Stimulated activated CD8-positive, alpha-beta memory T cell treated with anti-CD3 and anti-CD28 coated beads, Interleukin-12 subunit alpha, Interleukin-12 subunit beta, amount 100 ng/mL, for 1 hour (primary cell): ENCODE measurements at regions not wholly inside any gene's neighbourhood (a gene's known extent, or its start where the extent isn't known, plus 50 kb on each side); places are given as distances from the start of the nearest gene placed in this dataset.

Experiments
- DNase-seq: peaks from one replicate; pipeline ENCODE4 v3.0.0-alpha.2; 2020; ENCODE audit warnings: low read depth

DNA sequence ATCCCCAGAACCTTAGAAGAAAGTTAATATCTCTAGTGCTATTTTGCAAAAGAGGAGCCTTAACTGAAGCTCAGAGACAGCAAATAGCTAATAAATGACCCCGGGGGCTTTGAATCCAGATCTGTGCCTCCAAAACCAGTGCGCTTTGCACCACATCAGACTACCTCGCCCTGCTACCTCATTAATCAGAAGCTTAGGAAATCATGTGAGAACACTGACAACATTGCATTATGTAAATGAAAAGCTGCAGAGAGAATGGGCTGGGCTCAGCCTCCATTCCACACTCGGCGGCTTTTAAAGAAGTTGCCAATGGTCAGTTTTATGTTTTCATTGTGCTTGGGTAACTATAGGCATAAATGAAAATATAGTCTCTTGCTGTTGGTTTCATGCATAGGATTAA lies 54.0 kb upstream of the STMND1 start:
- no peak for DNase-seq

- no peak for DNase-seq
Measured at GRCh38 chr6:17045581-17046322, 56.1 kb upstream of the STMND1 start.

DNA sequence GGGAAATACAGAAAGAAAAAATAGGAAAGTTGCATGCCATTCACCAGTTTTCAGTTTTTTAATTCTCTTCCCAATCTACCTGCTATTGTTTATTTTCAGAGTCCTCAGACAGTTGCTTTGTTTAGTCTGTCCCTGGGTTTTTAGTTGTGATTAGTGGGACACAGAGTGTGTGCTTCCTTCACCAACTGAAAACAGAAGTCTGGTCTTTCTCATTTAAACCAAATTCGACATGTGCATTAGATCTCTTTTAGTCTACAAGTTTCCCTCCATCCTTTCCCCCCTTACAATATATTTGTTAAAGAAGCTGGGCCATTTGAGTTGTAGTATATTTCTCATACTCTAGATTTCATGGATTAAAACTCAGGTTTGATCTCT lies 58.7 kb upstream of the STMND1 start:
- DNase-seq = no peak

DNA sequence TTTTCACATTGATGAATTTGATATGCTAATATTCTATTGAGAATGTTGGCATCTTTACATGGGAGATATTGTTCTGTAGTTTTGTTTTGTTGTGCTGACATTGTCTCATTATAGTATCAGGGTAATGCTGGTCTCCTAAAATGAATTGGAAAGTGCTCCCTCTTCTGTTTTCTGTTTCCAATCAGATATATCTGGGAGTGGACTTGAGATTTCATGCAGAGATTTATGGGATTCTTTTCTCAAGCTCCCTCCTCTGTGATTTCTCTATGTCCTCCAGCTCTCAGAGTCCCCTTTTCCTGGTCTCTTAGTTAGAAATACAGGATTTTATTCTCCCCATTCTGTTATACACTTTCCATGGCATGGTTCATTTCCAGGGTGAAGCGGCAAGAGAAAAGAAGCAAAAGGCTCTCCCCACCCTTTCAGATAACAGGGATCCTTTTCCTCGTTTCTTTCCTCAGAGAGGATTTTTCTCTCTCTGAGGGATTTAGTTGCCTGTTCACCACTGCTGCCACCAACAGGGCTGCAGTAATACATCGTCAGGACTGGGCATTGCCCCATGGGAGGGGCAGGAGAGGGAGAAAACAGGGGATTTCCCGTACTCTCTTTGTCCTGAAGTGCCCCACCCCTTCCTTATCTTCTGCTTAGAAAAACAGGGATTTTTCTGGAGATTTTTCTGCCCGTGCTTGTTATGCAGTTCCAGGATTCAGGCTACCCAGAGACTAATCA lies 59.3 kb upstream of the STMND1 start:
- no peak for DNase-seq

DNA sequence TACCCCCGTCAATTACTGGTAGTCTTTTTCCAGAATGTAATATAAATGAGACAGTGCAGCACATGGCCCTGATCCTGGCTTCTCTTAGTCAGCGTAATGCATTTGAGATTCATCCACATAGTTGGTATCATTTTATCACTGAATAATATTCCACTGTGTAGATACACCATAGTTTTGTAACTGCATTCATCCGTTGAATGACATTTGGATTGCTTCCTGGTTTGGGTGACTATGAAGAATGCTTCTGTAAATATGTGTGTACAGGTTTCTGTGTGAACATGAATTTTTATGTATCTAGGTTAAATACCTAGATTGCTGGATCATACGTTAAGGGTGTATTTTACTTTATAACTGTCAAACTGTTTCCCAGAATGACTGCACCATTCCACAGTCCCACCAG lies 62.6 kb upstream of the STMND1 start:
- DNase-seq = no peak

DNA sequence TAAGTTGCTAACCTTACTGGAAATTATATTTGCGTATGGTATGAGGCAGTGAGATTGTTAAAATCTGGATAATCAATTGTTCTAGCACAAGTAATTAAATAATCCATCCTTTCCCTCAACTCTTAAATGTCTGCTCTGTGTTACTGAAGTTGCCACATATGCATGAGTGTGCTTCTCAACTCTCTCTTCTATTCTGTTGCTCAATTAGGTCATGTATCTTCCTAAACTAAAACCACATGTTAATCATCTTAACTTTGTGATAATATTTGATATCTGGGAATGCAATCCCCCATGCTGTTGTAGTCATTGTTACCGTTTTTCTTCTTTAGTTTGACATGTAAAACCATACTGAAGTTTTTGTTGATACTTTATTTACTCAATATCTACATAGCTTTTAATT lies 63.5 kb upstream of the STMND1 start:
- DNase-seq = no peak

DNA sequence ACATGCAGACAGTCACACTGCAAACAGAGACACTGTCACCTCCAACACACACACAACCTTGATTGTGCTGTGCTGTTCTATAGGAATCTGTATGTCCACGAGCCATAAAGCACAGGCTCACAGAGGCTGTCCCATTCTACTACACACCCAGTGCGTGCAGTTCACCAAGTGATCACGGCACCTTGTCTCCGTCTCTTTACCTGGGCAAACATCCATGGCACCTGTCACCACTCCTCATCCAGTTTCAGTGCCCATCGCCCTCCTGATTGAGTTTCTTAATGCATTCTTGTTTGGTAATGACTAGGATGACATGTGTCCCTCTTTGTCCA lies 65.8 kb upstream of the STMND1 start:
- no peak for DNase-seq

GRCh38 chr6:17035257-17036064 lies 66.4 kb upstream of the STMND1 start:
- no peak for DNase-seq

DNA sequence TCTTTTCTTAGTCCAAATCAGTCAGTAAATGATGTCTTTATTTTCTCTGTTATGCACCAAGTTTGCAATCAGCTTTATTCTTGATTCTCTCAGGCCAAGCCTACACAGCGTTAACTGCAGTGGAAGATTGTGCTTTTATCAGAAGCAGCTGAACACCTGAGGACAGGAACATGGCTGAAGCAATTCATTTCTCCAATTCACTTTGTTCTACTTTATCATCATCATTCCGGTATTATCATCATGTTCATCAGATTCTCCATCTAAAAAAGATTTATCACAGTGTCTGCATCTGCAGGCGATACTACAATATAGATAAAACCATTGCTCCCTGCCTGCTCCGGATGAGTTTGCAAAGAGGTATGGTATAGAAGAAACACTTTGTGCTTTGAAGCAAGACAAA lies 68.1 kb upstream of the STMND1 start:
- no peak for DNase-seq

DNA sequence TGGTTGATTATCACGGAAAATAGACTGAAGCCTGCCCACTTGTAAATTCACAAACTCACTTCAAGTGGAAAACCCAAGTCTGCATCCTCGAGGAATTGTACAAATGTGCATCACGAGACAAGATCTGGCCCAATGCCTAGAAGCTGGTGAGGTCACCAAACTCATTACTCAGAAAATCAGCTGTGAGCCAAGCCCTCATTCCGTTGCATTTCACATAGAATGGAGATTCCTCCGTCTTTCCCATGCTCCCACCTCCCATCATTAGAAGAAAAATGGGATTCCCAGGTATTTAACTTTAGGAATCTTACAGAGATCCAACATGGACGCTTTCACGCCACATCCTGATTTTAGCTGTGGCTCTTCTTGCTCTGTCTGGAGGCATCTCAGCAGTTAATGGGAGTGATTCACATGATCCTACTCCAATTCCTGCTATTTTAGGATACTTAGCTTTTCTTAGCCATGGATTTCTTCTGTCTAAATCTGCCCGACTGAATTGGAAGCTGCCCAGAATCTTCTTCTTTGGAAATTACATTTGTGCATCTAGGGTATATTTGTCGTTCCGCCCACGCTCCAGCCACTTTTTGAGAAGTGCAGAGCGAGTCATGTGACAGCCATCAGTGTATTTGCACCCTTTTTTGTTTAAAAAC lies 68.7 kb upstream of the STMND1 start:
- no peak for DNase-seq

- DNase-seq = no peak
Measured at GRCh38 chr6:17032590-17032987, 69.3 kb upstream of the STMND1 start.

GRCh38 chr6:17031961-17032360 lies 69.9 kb upstream of the STMND1 start:
- no peak for DNase-seq

DNA sequence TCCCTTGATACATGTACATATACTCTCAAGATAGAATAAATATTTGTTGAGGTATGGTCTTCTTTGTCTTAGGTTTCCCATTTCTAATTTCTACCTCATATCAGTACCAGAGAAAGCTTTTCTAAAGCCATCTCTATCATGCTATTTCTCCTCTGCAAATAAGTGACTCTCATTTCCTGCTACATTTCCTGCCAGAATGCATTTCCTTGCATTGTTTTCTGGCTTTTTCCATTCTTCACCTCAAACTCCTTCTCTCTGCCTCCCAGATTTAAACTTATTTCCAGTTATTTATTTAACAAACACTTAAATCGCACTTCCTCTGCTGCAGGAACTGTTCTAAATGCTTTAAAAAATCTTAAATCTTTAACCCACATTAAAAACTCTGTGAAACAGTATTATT lies 74.4 kb upstream of the STMND1 start:
- DNase-seq = no peak

DNA sequence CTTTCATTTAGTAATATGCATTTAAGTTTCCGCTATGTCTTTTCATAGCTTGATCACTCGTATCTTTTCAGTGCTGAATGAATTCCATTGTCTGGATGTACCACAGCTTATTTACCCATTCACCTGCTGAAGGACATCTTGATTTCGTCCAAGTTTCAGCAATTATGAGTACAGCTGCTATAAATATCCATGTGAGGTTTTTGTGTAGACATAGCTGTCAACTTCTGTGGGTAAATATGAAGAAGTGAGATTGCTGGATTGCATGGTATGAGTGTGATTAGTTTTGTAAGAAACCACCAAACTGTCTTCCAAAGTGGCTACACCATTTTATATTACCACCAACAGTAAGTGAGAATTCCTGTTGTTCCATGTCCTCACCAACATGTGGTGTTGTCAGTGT lies 79.2 kb upstream of the STMND1 start:
- no peak for DNase-seq

GRCh38 chr6:17021539-17021889 lies 80.3 kb upstream of the STMND1 start:
- no peak for DNase-seq

GRCh38 chr6:17020889-17021538 lies 80.8 kb upstream of the STMND1 start:
- no peak for DNase-seq

DNA sequence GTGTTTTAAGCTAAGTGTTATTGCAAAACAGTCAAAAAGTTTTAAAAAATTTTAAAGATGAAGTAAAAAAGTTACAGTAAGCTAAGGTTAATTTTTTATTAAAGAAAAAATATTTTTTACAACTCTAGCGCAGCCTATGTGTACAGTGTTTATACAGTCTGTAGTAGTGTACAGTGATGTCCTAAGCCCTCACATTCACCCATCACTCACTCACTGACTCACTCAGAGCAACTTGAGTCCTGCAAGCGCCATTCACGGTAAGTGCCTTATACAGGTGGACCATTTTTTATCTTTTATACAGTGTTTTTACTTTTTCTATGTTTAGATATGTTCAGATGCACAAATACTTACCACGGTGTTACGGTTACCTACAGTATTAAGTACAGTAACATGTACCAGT lies 83.4 kb upstream of the STMND1 start:
- no peak for DNase-seq

DNA sequence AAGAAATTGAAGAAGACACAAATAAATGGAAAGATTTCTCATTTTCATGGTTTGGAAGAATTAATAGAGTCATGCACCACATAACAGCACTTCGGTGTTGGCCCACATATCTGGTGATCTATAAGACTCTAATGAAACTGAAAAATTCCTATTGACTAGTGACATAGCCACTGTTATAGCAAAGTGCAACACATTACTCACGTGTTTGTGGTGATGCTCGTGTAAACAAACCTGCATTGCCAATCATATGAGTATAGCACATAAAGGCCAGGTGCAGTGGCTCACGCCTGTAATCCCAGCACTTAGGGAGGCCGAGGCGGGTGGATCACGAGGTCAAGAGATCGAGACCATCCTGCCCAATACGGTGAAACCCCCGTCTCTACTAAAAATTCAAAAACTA lies 84.4 kb upstream of the STMND1 start:
- DNase-seq = no peak

GRCh38 chr6:17015551-17016381 lies 86.1 kb upstream of the STMND1 start:
- peak; percentile 13 for DNase-seq

DNA sequence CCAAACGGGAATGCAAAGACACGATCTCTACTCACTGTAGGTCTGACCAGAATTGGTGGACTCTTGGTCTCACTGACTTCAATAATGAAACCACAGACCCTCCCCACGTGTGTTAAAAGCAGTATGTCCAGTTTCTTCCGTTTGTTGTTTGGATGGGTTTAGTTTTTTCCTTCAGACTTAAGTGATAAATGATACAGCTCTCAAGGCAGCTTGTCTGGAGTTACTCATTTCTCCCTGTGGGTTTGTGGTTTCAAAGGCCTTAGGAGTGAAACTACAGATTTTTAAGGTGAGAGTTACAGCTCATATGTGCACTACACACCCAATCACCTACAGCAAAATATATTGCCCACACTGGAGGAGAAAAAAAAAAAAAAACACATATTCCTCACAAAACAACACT lies 86.7 kb upstream of the STMND1 start:
- DNase-seq = peak; percentile 4

DNA sequence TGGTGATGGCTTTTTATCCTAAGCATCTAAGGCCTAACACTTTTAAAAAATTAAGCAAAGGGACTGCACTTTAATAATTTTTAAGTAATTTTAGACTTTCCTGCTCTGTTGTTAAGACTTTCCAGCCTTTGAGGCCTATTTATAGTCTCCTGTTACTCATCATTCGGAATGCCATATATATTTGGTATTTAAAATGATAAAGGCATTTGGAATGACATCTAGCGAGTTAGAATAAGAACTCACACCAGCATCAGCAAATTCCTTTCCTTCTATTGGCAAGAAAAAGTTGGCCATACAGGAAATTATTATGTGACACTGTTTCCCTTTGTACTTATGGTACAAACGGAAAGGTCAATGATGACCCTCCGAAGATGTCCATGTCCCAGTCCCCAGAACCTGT lies 88.1 kb upstream of the STMND1 start:
- no peak for DNase-seq
